WI38 (cell line): ENCODE measurements at regions not wholly inside any gene's neighbourhood (a gene's known extent, or its start where the extent isn't known, plus 50 kb on each side); places are given as distances from the start of the nearest gene placed in this dataset.

ENCODE experiments used
- H3K4me3 ChIP-seq: 2 replicates; pipeline ENCODE4 v1.5.1; 2011; ENCODE audit warnings: low read depth, mild to moderate bottlenecking, control low read depth, low read length
- CTCF ChIP-seq: IDR thresholded peaks from 2 replicates; pipeline ENCODE4 v1.5.1; 2012; ENCODE audit warnings: low read depth, mild to moderate bottlenecking, control low read depth, low read length

- no peak for TF ChIP-seq CTCF
- no peak overlapping the region for H3K4me3 ChIP-seq
These were observed 244.7 kb downstream of the POSTN start for GRCh38 chr13:37353911-37354310.

- H3K4me3 ChIP-seq = no peak overlapping the region
- no peak for TF ChIP-seq CTCF
These were observed 245.7 kb upstream of the CSNK1A1L start for GRCh38 chr13:37351211-37351610.

- TF ChIP-seq CTCF = no peak
- H3K4me3 ChIP-seq = no peak overlapping the region
These were observed 244.5 kb upstream of the CSNK1A1L start for GRCh38 chr13:37349916-37350315.

- TF ChIP-seq CTCF = no peak
- H3K4me3 ChIP-seq = no peak overlapping the region
These were observed 243.6 kb upstream of the CSNK1A1L start for GRCh38 chr13:37348916-37349643.

GRCh38 chr13:37345869-37346268 lies 240.4 kb upstream of the CSNK1A1L start:
- TF ChIP-seq CTCF = no peak
- H3K4me3 ChIP-seq = no peak overlapping the region

- no peak for TF ChIP-seq CTCF
- no peak overlapping the region for H3K4me3 ChIP-seq
These were observed 239.9 kb upstream of the CSNK1A1L start for GRCh38 chr13:37345391-37345790.

- no peak overlapping the region for H3K4me3 ChIP-seq
- TF ChIP-seq CTCF = no peak
These were observed 238.6 kb upstream of the CSNK1A1L start for GRCh38 chr13:37344056-37344455.
